ENCODE measurements at regions not wholly inside any gene's neighbourhood (a gene's known extent, or its start where the extent isn't known, plus 50 kb on each side); places are given as distances from the start of the nearest gene placed in this dataset.
"Not testable (repeated sequence)": the region's sequence is repeated elsewhere in the genome, so short reads cannot be mapped to it uniquely, and the experiment has no call there.

DNA sequence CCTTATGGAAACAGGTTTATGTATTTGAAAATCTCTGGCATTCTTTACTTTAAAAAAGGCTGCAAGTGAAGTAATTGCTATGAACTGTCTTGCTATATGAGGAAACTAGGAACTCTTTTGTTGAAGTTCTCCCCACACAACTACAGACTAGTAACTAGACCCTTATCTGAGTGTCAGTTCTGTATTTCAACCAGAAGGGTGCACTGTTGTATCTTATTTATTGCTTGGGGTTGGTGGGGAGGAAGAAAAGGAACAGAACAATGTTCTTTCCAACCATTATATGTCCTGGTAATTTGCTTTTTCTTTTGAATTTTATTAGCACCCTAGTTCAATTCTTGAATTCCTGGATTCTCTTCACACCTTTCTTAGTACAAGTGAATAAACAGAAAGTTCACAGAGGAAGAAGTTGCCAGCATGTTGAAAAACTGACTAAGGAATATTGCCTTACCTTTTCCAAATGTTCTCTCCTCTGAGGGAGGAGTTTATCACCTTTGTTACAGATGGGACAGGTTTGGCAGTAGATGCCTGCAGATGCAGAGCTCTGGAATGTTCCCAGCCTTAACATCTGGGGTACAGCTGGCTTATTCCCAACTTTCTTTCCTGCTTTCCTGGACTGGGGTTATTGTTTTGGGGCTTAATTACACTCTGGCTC lies 162.4 kb upstream of the CFAP20DC start:
- Histone ChIP-seq H3K27me3 (ENCODE audit: control insufficient read depth, insufficient read depth, low read length) (peaks cover 6% of the 10 kb centered on the region), H3K4me3 (ENCODE audit: low read length) (no peak overlapping the region), H3K4me1 (ENCODE audit: control insufficient read depth, insufficient read depth, low read length) (no peaks in the 10 kb centered on the region), H3K9ac (ENCODE audit: low read depth, low read length) (no peak overlapping the region), H3K4me2 (ENCODE audit: low read length) (no peak overlapping the region), H3K36me3 (ENCODE audit: insufficient read depth, low read length) (no peaks in the 10 kb centered on the region), H3K9me3 (replicated peaks; ENCODE audit: low read length) (no peaks in the 10 kb centered on the region)

DNA sequence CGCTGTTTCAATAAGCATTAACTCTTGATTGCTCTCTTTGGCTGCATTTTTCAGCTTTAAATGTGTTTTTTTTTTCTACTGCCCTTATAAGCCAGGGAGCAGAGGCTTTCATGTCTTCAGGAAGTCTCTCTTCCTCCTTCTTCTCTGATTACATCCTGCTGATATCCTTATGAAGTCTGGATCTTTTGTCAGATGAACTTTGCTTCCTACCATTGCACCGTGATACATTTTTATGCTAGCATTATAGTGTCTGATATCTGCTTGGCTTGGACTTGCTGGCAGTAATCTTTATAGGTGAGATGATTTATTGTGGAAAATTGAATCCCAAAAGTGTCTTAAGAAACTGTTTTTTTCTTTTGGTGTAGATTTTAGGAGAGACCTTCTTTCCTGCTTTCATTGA lies 160.4 kb upstream of the CFAP20DC start:
- H3K4me3 ChIP-seq (ENCODE audit: low read length): no peak overlapping the region
- H3K9me3 ChIP-seq (replicated peaks; ENCODE audit: low read length): no peaks in the 10 kb centered on the region
- no peak overlapping the region for H3K9ac ChIP-seq (ENCODE audit: low read depth, low read length)
- peaks cover 6% of the 10 kb centered on the region for H3K27me3 ChIP-seq (ENCODE audit: control insufficient read depth, insufficient read depth, low read length)
- H3K4me1 ChIP-seq (ENCODE audit: control insufficient read depth, insufficient read depth, low read length): no peaks in the 10 kb centered on the region
- no peaks in the 10 kb centered on the region for H3K36me3 ChIP-seq (ENCODE audit: insufficient read depth, low read length)
- H3K4me2 ChIP-seq (ENCODE audit: low read length): no peak overlapping the region

DNA sequence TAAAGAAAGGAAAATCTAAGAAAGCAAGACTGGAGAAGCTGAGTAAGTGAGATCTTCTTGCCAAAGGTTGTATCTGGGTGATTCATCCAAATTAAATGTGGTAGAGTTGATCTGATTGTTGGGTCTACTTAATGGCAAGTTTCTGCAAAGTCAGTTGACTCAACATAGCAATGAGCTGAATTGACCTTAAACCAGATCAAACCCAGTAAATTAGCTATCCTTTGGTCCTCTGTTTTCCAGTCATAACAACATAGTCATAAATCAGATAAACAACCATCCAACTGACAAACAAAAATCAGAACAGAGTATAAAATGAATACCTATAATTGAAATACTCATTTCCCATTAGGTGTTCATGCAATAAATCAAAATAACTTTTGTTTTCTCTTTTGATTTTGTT lies 142.6 kb upstream of the CFAP20DC start:
- Histone ChIP-seq H3K36me3 (ENCODE audit: insufficient read depth, low read length) (no peaks in the 10 kb centered on the region), H3K4me3 (ENCODE audit: low read length) (no peak overlapping the region), H3K4me2 (ENCODE audit: low read length) (no peak overlapping the region), H3K4me1 (ENCODE audit: control insufficient read depth, insufficient read depth, low read length) (peaks cover 8% of the 10 kb centered on the region), H3K27me3 (ENCODE audit: control insufficient read depth, insufficient read depth, low read length) (no peaks in the 10 kb centered on the region), H3K9ac (ENCODE audit: low read depth, low read length) (no peak overlapping the region), H3K9me3 (replicated peaks; ENCODE audit: low read length) (no peaks in the 10 kb centered on the region)

DNA sequence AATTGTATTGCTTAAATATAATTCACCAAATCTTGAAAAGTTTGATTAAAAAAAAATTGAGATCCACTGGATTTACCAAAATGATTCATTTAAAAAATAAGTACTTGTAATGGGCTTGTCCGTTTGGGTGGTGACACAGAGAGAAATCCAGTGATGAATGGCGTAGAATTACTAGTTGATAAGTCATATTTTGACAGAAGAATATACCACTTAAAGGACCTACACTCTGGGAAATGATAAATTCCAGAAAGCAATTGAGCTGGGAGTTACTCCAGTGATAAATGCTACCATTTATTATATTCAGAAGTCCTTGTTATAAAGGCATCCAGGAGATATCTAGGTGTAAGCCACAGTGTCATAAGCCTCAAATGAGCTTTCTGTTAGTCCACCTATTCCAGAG lies 141.8 kb upstream of the CFAP20DC start:
- Histone ChIP-seq H3K9me3 (replicated peaks; ENCODE audit: low read length) (no peaks in the 10 kb centered on the region), H3K27me3 (ENCODE audit: control insufficient read depth, insufficient read depth, low read length) (no peaks in the 10 kb centered on the region), H3K36me3 (ENCODE audit: insufficient read depth, low read length) (no peaks in the 10 kb centered on the region), H3K9ac (ENCODE audit: low read depth, low read length) (no peak overlapping the region), H3K4me3 (ENCODE audit: low read length) (no peak overlapping the region), H3K4me2 (ENCODE audit: low read length) (no peak overlapping the region), H3K4me1 (ENCODE audit: control insufficient read depth, insufficient read depth, low read length) (peaks cover 8% of the 10 kb centered on the region)

DNA sequence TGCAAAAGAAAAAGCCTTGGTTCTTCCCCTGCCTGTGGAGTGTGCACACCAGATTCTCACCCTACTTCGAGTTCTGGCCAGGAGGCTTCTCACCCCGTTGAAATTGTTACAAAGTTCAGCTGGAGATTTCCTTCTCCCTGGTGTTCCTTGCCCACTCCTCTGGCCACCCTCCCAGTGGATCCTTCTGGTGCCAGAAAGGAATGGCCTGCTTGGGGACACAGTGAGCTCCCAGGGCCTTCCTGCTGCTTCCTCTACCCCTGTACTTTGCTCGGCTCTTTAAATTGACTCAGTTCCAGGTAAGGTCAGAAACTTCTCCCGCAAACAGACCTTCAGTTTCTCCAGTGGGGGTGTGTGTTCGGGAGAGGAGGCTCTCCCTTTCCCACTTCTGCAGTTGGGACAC lies 140.1 kb upstream of the CFAP20DC start:
- no peak overlapping the region for H3K4me3 ChIP-seq (ENCODE audit: low read length)
- H3K4me1 ChIP-seq (ENCODE audit: control insufficient read depth, insufficient read depth, low read length): peaks cover 8% of the 10 kb centered on the region
- no peaks in the 10 kb centered on the region for H3K27me3 ChIP-seq (ENCODE audit: control insufficient read depth, insufficient read depth, low read length)
- no peaks in the 10 kb centered on the region for H3K36me3 ChIP-seq (ENCODE audit: insufficient read depth, low read length)
- H3K9me3 ChIP-seq (replicated peaks; ENCODE audit: low read length): no peaks in the 10 kb centered on the region
- H3K9ac ChIP-seq (ENCODE audit: low read depth, low read length): no peak overlapping the region
- no peak overlapping the region for H3K4me2 ChIP-seq (ENCODE audit: low read length)

DNA sequence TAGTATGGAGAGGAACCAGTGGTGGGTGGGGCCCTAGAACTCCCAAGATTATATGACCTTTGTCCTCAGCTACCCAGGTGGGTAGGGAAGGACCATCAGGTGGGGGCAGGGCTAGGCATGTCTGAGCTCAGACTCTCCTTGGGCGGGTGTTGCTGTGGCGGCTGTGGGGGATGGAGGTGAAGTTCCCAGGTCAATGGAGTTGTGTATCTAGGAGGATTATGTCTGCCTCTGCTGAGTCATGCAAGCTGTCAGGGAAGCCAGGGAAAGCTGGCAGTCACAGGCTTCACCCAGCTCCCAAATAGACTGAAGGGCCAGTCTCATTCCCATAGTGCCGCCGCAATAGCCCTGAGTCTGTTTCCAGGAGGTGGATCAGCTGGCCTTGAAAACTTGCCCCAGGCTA lies 139.7 kb upstream of the CFAP20DC start:
- Histone ChIP-seq H3K4me3 (ENCODE audit: low read length) (no peak overlapping the region), H3K4me1 (ENCODE audit: control insufficient read depth, insufficient read depth, low read length) (peaks cover 8% of the 10 kb centered on the region), H3K27me3 (ENCODE audit: control insufficient read depth, insufficient read depth, low read length) (no peaks in the 10 kb centered on the region), H3K9ac (ENCODE audit: low read depth, low read length) (no peak overlapping the region), H3K9me3 (replicated peaks; ENCODE audit: low read length) (no peaks in the 10 kb centered on the region), H3K4me2 (ENCODE audit: low read length) (no peak overlapping the region), H3K36me3 (ENCODE audit: insufficient read depth, low read length) (no peaks in the 10 kb centered on the region)

DNA sequence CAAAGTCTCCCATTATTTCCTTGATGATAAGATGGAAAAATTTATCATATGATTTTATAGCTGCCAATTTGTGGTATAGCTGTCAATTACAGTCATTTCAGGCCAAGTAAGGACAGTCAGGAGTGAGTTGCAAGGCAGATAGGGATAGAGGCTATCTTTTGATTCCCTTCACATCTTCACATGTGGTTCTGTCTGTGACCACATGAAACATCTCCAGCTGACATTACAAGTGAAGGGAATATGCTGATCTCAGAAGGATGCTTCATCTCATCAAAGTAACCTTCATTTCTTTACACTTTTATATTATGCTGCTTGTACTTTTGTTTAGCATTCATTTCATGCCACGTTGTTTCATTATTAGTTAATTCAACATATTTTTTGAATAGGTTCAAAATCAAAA lies 136.9 kb upstream of the CFAP20DC start:
- no peaks in the 10 kb centered on the region for H3K27me3 ChIP-seq (ENCODE audit: control insufficient read depth, insufficient read depth, low read length)
- H3K4me3 ChIP-seq (ENCODE audit: low read length): no peak overlapping the region
- no peak overlapping the region for H3K9ac ChIP-seq (ENCODE audit: low read depth, low read length)
- no peak overlapping the region for H3K4me2 ChIP-seq (ENCODE audit: low read length)
- no peaks in the 10 kb centered on the region for H3K36me3 ChIP-seq (ENCODE audit: insufficient read depth, low read length)
- H3K4me1 ChIP-seq (ENCODE audit: control insufficient read depth, insufficient read depth, low read length): no peaks in the 10 kb centered on the region
- no peaks in the 10 kb centered on the region for H3K9me3 ChIP-seq (replicated peaks; ENCODE audit: low read length)

DNA sequence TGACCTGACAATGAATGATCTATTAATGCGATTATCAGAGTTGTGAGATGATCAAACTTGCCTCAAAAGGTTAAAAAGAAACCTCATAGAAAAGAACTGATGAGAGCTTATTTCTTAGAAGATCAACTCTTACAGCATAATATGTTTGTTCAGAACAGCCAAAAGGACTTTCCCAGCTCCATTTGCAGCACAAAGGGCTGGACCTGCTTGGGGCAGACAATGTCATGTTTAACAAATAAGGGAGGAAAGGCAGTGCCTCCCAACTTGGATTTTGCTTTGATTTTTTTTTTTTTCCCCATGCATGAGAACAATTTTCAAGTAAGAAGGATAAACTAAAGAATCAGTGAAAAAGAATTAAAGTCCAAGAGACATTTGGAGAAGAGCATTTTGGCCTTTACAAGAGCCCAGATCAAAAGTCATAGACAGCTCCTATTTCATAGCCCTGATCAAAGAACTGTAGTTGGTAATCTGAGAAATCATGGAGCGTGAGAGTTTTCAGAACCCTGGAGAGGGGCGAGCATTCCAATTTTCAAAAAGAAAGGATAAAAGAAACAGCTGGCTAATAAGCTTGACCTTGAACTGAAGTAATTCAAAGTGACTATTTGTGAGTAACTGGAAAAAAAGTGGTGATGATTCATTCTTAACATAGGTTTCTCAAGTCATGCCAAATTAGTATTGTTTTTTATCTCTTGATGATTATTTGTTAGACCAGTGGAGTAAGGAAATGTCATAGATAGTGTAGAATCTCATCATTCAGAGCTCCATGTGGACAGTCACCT lies 136.0 kb upstream of the CFAP20DC start:
- no peaks in the 10 kb centered on the region for H3K4me1 ChIP-seq (ENCODE audit: control insufficient read depth, insufficient read depth, low read length)
- H3K4me3 ChIP-seq (ENCODE audit: low read length): no peak overlapping the region
- H3K4me2 ChIP-seq (ENCODE audit: low read length): no peak overlapping the region
- H3K27me3 ChIP-seq (ENCODE audit: control insufficient read depth, insufficient read depth, low read length): no peaks in the 10 kb centered on the region
- H3K9me3 ChIP-seq (replicated peaks; ENCODE audit: low read length): no peaks in the 10 kb centered on the region
- H3K36me3 ChIP-seq (ENCODE audit: insufficient read depth, low read length): no peaks in the 10 kb centered on the region
- H3K9ac ChIP-seq (ENCODE audit: low read depth, low read length): no peak overlapping the region

DNA sequence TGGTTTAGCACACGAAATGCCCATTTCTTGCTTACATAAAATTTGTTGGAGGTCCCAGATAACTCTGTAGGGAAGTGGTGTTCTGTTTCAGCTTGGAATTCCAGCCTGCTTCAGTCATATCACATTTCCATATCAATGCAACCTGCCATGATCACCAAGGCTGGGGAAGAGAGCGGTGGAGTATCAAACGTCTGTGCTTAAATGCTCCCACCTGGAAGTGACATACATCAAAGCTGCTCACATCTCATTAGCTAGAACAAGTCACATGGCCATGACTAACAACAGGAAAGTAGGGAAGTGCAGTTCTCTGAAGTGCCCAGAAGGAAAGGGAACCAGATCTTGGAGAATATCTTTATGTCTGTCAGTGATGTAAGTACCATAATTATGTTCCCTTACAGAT lies 130.2 kb upstream of the CFAP20DC start:
- H3K9ac ChIP-seq (ENCODE audit: low read depth, low read length): no peak overlapping the region
- no peaks in the 10 kb centered on the region for H3K4me1 ChIP-seq (ENCODE audit: control insufficient read depth, insufficient read depth, low read length)
- no peaks in the 10 kb centered on the region for H3K36me3 ChIP-seq (ENCODE audit: insufficient read depth, low read length)
- no peaks in the 10 kb centered on the region for H3K27me3 ChIP-seq (ENCODE audit: control insufficient read depth, insufficient read depth, low read length)
- H3K4me3 ChIP-seq (ENCODE audit: low read length): no peak overlapping the region
- H3K4me2 ChIP-seq (ENCODE audit: low read length): no peak overlapping the region
- no peaks in the 10 kb centered on the region for H3K9me3 ChIP-seq (replicated peaks; ENCODE audit: low read length)

DNA sequence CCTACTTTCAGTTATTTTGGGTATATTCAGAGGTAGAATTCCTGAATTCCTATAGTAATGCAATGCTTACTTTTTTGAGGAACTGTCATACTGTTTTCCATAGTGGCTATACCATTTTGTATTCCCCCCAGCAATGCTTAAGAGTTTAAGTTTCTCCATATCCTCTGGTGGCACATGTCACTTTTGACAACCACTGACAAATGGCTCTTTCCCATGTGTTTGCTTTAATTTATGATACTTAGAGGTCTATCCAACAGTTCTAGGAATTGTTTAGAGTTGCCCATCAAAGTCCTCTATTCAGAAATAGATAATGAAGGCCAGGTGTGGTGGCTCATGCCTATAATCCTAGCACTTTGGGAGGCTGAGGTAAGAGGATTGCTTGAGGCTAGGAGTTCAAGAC lies 128.9 kb upstream of the CFAP20DC start:
- Histone ChIP-seq H3K4me1 (ENCODE audit: control insufficient read depth, insufficient read depth, low read length) (no peaks in the 10 kb centered on the region), H3K27me3 (ENCODE audit: control insufficient read depth, insufficient read depth, low read length) (no peaks in the 10 kb centered on the region), H3K9me3 (replicated peaks; ENCODE audit: low read length) (no peaks in the 10 kb centered on the region), H3K4me3 (ENCODE audit: low read length) (no peak overlapping the region), H3K36me3 (ENCODE audit: insufficient read depth, low read length) (no peaks in the 10 kb centered on the region), H3K4me2 (ENCODE audit: low read length) (no peak overlapping the region), H3K9ac (ENCODE audit: low read depth, low read length) (no peak overlapping the region)

DNA sequence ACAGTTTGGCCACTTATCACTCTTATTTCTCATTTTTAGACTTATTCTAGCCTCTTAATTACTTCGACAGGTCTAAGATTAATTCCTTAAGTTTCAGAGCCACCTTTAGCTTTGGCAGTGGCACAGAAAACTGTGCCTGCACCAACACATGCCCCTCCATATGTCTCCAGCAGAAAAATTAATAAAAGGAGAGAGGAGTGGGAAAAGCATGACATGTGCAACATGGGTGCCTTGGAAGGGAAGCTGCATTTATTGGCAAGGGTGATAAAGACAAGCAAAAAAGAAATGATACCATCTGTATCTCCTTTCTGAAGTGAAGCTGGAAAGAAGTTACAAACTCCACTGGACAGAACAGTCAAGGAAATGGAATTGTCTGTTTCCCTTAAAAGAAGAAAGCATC lies 121.7 kb upstream of the CFAP20DC start:
- Histone ChIP-seq H3K4me1 (ENCODE audit: control insufficient read depth, insufficient read depth, low read length) (no peaks in the 10 kb centered on the region), H3K36me3 (ENCODE audit: insufficient read depth, low read length) (no peaks in the 10 kb centered on the region), H3K27me3 (ENCODE audit: control insufficient read depth, insufficient read depth, low read length) (no peaks in the 10 kb centered on the region), H3K9me3 (replicated peaks; ENCODE audit: low read length) (no peaks in the 10 kb centered on the region), H3K4me2 (ENCODE audit: low read length) (no peak overlapping the region), H3K9ac (ENCODE audit: low read depth, low read length) (no peak overlapping the region), H3K4me3 (ENCODE audit: low read length) (no peak overlapping the region)

DNA sequence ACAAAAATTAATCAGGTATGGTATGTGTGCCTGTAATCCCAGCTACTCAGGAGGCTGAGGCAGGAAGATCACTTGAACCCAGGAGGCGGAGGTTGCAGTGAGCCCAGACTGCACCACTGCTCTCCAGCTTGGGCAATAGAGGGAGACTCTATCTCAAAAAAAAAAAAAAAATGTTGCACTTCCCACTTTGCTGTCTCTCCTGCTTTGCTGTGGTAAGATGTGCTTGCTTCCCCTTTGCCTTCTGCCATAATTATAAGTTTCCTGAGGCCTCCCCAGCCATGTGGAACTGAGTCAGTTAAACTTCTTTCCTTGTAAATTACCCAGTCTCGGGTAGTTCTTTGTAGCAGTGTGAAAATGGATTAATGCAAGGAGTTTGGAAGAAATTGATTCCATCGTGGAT lies 120.3 kb upstream of the CFAP20DC start:
- not testable (repeated sequence) for H3K9me3 ChIP-seq (replicated peaks; ENCODE audit: low read length); H3K36me3 ChIP-seq (ENCODE audit: insufficient read depth, low read length); H3K9ac ChIP-seq (ENCODE audit: low read depth, low read length); H3K4me2 ChIP-seq (ENCODE audit: low read length); H3K27me3 ChIP-seq (ENCODE audit: control insufficient read depth, insufficient read depth, low read length); H3K4me3 ChIP-seq (ENCODE audit: low read length); H3K4me1 ChIP-seq (ENCODE audit: control insufficient read depth, insufficient read depth, low read length)
